HG03469 (cell line): ENCODE measurements at regions not wholly inside any gene's neighbourhood (a gene's known extent, or its start where the extent isn't known, plus 50 kb on each side); places are given as distances from the start of the nearest gene placed in this dataset.
A peak's percentile ranks its signal among the peaks of the same experiment; 100 is the strongest.

Source experiments
- ATAC-seq: cut with Tn5 transposase; IDR thresholded peaks from one replicate; pipeline ENCODE4 v1.9.1; 2021; ENCODE audit warnings: mild to moderate bottlenecking, moderate library complexity, moderate number of reproducible peaks; ENCODE audit not compliant: unreplicated experiment

- no peak for ATAC-seq
Observed at GRCh38 chr7:116142850-116143249, 67.5 kb upstream of the TES start.

- ATAC-seq = peak; percentile 67
Observed at GRCh38 chr7:116145245-116145852, 65.0 kb upstream of the TES start.

- ATAC-seq = no peak
Observed at GRCh38 chr7:116148108-116148507, 62.2 kb upstream of the TES start.

DNA sequence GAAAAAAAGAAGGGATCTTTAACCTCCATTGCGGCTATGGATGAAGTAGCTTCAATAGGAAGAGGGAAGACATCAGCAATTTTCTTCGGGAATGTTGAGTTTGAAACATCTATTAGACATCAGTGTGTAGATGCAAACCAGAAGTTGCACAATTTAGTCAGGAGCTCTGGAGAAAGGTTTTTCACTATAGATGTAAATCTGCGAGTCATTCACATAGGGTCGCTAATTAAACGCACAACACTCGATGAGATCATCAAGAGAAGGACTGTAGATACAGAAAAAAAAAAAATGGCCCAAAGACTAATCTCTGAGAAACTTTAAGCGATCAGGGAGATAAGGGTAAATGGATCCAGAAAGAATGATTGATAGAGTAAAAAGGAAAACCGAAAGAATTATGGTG, 61.7 kb upstream of the TES start:
- no peak for ATAC-seq

- peak; percentile 95 for ATAC-seq
Observed at GRCh38 chr7:116150588-116150987, 59.8 kb upstream of the TES start.

- ATAC-seq = no peak
Observed at GRCh38 chr7:116152276-116152675, 58.1 kb upstream of the TES start.

- no peak for ATAC-seq
Observed at GRCh38 chr7:116153050-116153449, 57.3 kb upstream of the TES start.

DNA sequence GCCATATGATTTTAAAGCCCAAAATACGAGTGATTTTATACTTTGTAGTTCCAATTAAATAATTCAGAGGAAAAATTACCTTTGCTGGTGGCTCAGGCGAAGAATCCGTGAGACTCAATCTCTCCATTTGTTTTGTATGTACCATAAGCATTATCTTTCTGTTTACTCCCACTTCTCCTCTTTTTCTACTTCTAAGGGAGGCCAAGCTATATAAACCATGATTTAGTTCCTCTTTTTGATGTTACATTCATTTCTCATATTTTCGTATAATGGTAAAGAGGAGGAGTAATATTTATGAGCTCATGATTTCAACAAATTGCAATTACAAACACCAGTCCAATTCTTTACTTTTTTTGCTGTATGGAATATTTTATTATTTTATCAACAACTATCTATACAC, 50.6 kb upstream of the TES start:
- peak; percentile 58 for ATAC-seq
